HepG2 (cell line): ENCODE measurements at regions not wholly inside any gene's neighbourhood (a gene's known extent, or its start where the extent isn't known, plus 50 kb on each side); places are given as distances from the start of the nearest gene placed in this dataset.

ENCODE experiments used
- ATAC-seq: fragments of 200-7000 bp; cut with Tn5 transposase; 3 replicates; pipeline ENCODE4 v1.9.1; 2020; ENCODE audit warnings: mild to moderate bottlenecking, moderate library complexity
- BruUV-seq: library from RNA; stranded (reverse); fragments of 400-500 nt; replicated peaks from 2 replicates; lab custom pipeline; 2021; lab: Mats Ljungman, UMichigan
- CTCF ChIA-PET: fragments of 300-600 bp; formaldehyde crosslinking; extraction: SDS; loops from one replicate; lab custom pipeline; 2021; ENCODE audit warnings: low total read pairs, inconsistent platforms, low intra/inter-chr PET ratio; lab: Yijun Ruan, JAX
- POLR2A ChIA-PET: fragments of 350-600 bp; sonication (Branson Sonifier 250); formaldehyde crosslinking; loops from one replicate; lab custom pipeline; 2020; ENCODE audit warnings: antibody characterized with exemption, inconsistent platforms; lab: Yijun Ruan, JAX
- DNase-seq: peaks from one replicate; pipeline ENCODE4 v3.0.0-alpha.2; 2015; ENCODE audit warnings: low spot score
- FAIRE-seq: peaks from 3 replicates; lab custom pipeline; 2011; peaks lifted over from hg19 to GRCh38; lab: Jason Lieb, UNC
- H2AFZ ChIP-seq: one replicate; pipeline ENCODE4 v1.6.1; 2011; ENCODE audit warnings: low read length, inconsistent platforms
- H3K27ac ChIP-seq: fragments of 300-600 bp; 3 replicates; pipeline ENCODE4 v1.8.0; 2011; ENCODE audit warnings: mixed run types, mild to moderate bottlenecking, mixed read lengths, low read length, inconsistent platforms; ENCODE audit not compliant: insufficient read depth; ENCODE audit errors: extremely low read length
- H3K27me3 ChIP-seq, 2 experiments: fragments of 200-600 bp in 1 of 2; 2 replicates in 1 of 2; 3 replicates in 1 of 2; pipeline versions ENCODE4 v1.6.0 to v1.8.0; 2011; ENCODE audit warnings: low read length in 2 of 2, mild to moderate bottlenecking in 2 of 2, moderate library complexity in 2 of 2, inconsistent platforms in 1 of 2; ENCODE audit not compliant: insufficient read depth in 2 of 2, control insufficient read depth in 1 of 2
- H3K36me3 ChIP-seq, 2 experiments: fragments of 200-600 bp in 1 of 2; replicated peaks in 1 of 2; 2 replicates in 1 of 2; 3 replicates in 1 of 2; pipeline versions ENCODE4 v1.5.1 to v1.8.0; 2011; ENCODE audit warnings: low read length in 2 of 2, inconsistent platforms in 1 of 2; ENCODE audit not compliant: insufficient read depth in 2 of 2, control insufficient read depth in 1 of 2
- H3K4me1 ChIP-seq: 2 replicates; pipeline ENCODE4 v1.5.1; 2012; ENCODE audit warnings: low read length, inconsistent platforms; ENCODE audit not compliant: insufficient read depth
- H3K4me2 ChIP-seq: 2 replicates; pipeline ENCODE4 v1.6.0; 2011; ENCODE audit warnings: low read depth, low read length, inconsistent platforms
- H3K4me3 ChIP-seq, 3 experiments: fragments of 200-600 bp in 1 of 3; sonication (generic), shearing (Covaris generic) in 1 of 3; replicated peaks in 1 of 3; 2 replicates each; pipeline ENCODE4 v1.5.1; 2011 to 2016; ENCODE audit warnings: low read length in 3 of 3, inconsistent platforms in 2 of 3, low read depth in 2 of 3, mild to moderate bottlenecking in 2 of 3, control low read depth in 1 of 3, mixed read lengths in 1 of 3; ENCODE audit not compliant: insufficient read depth in 1 of 3
- H3K79me2 ChIP-seq: one replicate; pipeline ENCODE4 v1.6.1; 2011; ENCODE audit warnings: low read length, inconsistent platforms; ENCODE audit not compliant: insufficient read depth
- H3K9ac ChIP-seq: 2 replicates; pipeline ENCODE4 v1.6.0; 2011; ENCODE audit warnings: mild to moderate bottlenecking, low read depth, low read length, inconsistent platforms; ENCODE audit not compliant: insufficient read depth
- H3K9me3 ChIP-seq: 2 replicates; pipeline ENCODE4 v1.5.1; 2012; ENCODE audit warnings: mild to moderate bottlenecking, low read length
- H4K20me1 ChIP-seq: 2 replicates; pipeline ENCODE4 v1.6.0; 2011; ENCODE audit warnings: inconsistent platforms, mild to moderate bottlenecking, low read length, moderate library complexity; ENCODE audit not compliant: insufficient read depth
- ATAD3A ChIP-seq: sonication (generic); formaldehyde crosslinking; IDR thresholded peaks from 2 replicates; pipeline ENCODE4 v1.4.0; 2020; ENCODE audit warnings: missing genetic modification reagents
- BATF2 ChIP-seq: sonication (generic); formaldehyde crosslinking; IDR thresholded peaks from 2 replicates; pipeline ENCODE4 v1.8.0; 2022; ENCODE audit warnings: mild to moderate bottlenecking, missing genetic modification reagents, moderate library complexity
- BCL6 ChIP-seq: IDR thresholded peaks from 2 replicates; pipeline ENCODE4 v1.6.1; 2016; ENCODE audit warnings: missing genetic modification reagents, missing compliant biosample characterization
- CERS6 ChIP-seq: sonication (generic); formaldehyde crosslinking; IDR thresholded peaks from 2 replicates; pipeline ENCODE4 v1.5.0; 2020; ENCODE audit warnings: missing genetic modification reagents
- GABPB1 ChIP-seq: IDR thresholded peaks from 2 replicates; pipeline ENCODE4 v1.6.1; 2016; ENCODE audit warnings: mild to moderate bottlenecking, missing genetic modification reagents, moderate library complexity, missing compliant biosample characterization
- POGZ ChIP-seq: sonication (generic); formaldehyde crosslinking; IDR thresholded peaks from 2 replicates; pipeline ENCODE4 v1.4.0; 2020; ENCODE audit warnings: mild to moderate bottlenecking, missing genetic modification reagents
- ZMYM2 ChIP-seq: sonication (generic); formaldehyde crosslinking; IDR thresholded peaks from 2 replicates; pipeline ENCODE4 v1.8.0; 2022; ENCODE audit warnings: mild to moderate bottlenecking, missing genetic modification reagents
- ZNF605 ChIP-seq: sonication (generic); formaldehyde crosslinking; IDR thresholded peaks from 2 replicates; pipeline ENCODE4 v1.8.0; 2022; ENCODE audit warnings: mild to moderate bottlenecking, missing genetic modification reagents
- ZUFSP ChIP-seq: sonication (generic); formaldehyde crosslinking; IDR thresholded peaks from 2 replicates; pipeline ENCODE4 v1.9.0; 2021; ENCODE audit warnings: missing genetic modification reagents, mild to moderate bottlenecking, borderline replicate concordance
- WGBS: methylation state at CpG from one replicate; pipeline ENCODE4 v1.1.6; 2017; ENCODE audit warnings: low lambda C conversion rate; 5-methylcytosine and 5-hydroxymethylcytosine counted together
- in situ Hi-C: cut with HindIII; loops from 2 replicates; pipeline ENCODE4 v1.10.0; 2017; ENCODE audit warnings: low pct_unique_long_range_greater_than_20kb; ENCODE audit not compliant: extremely low pct_ligation_motif_present
- intact Hi-C: fragments of 100-400 bp; cut with micrococcal nuclease; formaldehyde crosslinking; loops from one replicate; pipeline ENCODE4 v1.10.0; 2022; ENCODE audit not compliant: unreplicated experiment

GRCh38 chr5:114612406-114612805 is 250.5 kb downstream of the KCNN2 start:
- no TSS peak for BruUV-seq
- H3K4me3 ChIP-seq = no peak overlapping the region
- DNase-seq = no peak
- no peaks in the 10 kb centered on the region for H3K4me1 ChIP-seq
- no peaks in the 10 kb centered on the region for H4K20me1 ChIP-seq
- intact Hi-C loops (no loop called here), in situ Hi-C loops (no loop called here)
- no peak overlapping the region for H3K9ac ChIP-seq
- no peak overlapping the region for H3K4me2 ChIP-seq
- TF ChIP-seq ZMYM2 (CRISPR knock-in tag) (no peak), GABPB1 (CRISPR knock-in tag) (no peak), POGZ (CRISPR knock-in tag) (no peak), ATAD3A (no peak), ZUFSP (no peak), BCL6 (CRISPR knock-in tag) (no peak), CERS6 (CRISPR knock-in tag) (no peak), ZNF605 (CRISPR knock-in tag) (no peak), BATF2 (CRISPR knock-in tag) (no peak)
- H3K79me2 ChIP-seq = no peaks in the 10 kb centered on the region
- no peaks in the 10 kb centered on the region for H3K27me3 ChIP-seq
- ChIA-PET CTCF (no interaction called here), POLR2A (no interaction called here)
- no peak overlapping the region for H3K27ac ChIP-seq
- peak overlapping the region; percentile 5 for H2AFZ ChIP-seq
- FAIRE-seq = no peak
- WGBS = 7% methylated on average over 3 of the region's 3 CpGs
- H3K36me3 ChIP-seq = no peaks in the 10 kb centered on the region
- H3K9me3 ChIP-seq = peaks cover 65% of the 10 kb centered on the region
- ATAC-seq = no peak
